ENCODE measurements at regions not wholly inside any gene's neighbourhood (a gene's known extent, or its start where the extent isn't known, plus 50 kb on each side); places are given as distances from the start of the nearest gene placed in this dataset.
A peak's percentile ranks its signal among the peaks of the same experiment; 100 is the strongest.

DNA sequence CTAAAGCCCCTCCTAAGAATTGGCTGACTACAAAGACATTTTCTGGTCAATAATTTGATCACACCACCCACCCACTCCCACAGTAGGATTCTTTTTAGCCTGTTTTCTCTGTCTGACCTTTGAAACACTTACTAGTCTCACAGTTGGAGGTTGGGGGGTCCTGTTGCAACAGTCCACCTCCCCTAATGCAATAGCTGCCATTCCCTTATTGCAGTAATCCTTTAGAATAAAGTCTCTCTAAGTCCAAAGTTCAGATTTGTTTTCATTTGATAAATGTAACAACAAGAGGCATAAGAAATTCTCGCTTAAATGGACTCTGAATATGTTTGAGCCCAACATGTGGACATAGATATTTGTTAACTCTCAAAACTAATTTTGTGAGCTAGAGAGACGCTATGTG lies 1326.8 kb upstream of the TMEFF2 start:
- Histone ChIP-seq H3K4me3 (ENCODE audit: low read depth in 1 of 2, low read length in 2 of 2) (no peak overlapping the region), H3K27ac (ENCODE audit: low read depth, low read length) (no peak overlapping the region), H3K9me3 (ENCODE audit: control insufficient read depth in 1 of 2, low read length in 2 of 2) (no peaks in the 10 kb centered on the region), H3K9ac (ENCODE audit: low read depth in 1 of 2, low read length in 2 of 2) (no peak overlapping the region), H3K27me3 (ENCODE audit: control insufficient read depth in 1 of 2, insufficient read depth in 2 of 2, low read length in 2 of 2) (no peaks in the 10 kb centered on the region), H3K4me1 (ENCODE audit: control insufficient read depth in 1 of 2, insufficient read depth in 2 of 2, low read length in 2 of 2) (peaks cover 6 to 18% of the 10 kb centered on the region in 2 donors), H3K36me3 (ENCODE audit: control insufficient read depth in 1 of 2, insufficient read depth in 2 of 2, low read length in 2 of 2) (no peaks in the 10 kb centered on the region)

GRCh38 chr2:193520709-193521458 lies 1326.2 kb upstream of the TMEFF2 start:
- H3K9ac ChIP-seq (ENCODE audit: low read depth in 1 of 2, low read length in 2 of 2), result no peak overlapping the region
- H3K27me3 ChIP-seq (ENCODE audit: control insufficient read depth in 1 of 2, insufficient read depth in 2 of 2, low read length in 2 of 2), result no peaks in the 10 kb centered on the region
- no peaks in the 10 kb centered on the region for H3K9me3 ChIP-seq (ENCODE audit: control insufficient read depth in 1 of 2, low read length in 2 of 2)
- no peak overlapping the region for H3K27ac ChIP-seq (ENCODE audit: low read depth, low read length)
- H3K4me3 ChIP-seq (ENCODE audit: low read depth in 1 of 2, low read length in 2 of 2), result no peak overlapping the region
- H3K4me1 ChIP-seq (ENCODE audit: control insufficient read depth in 1 of 2, insufficient read depth in 2 of 2, low read length in 2 of 2), result peaks cover 6 to 18% of the 10 kb centered on the region in 2 donors
- H3K36me3 ChIP-seq (ENCODE audit: control insufficient read depth in 1 of 2, insufficient read depth in 2 of 2, low read length in 2 of 2), result no peaks in the 10 kb centered on the region

GRCh38 chr2:193518041-193518817 lies 1323.5 kb upstream of the TMEFF2 start:
- Histone ChIP-seq H3K4me3 (ENCODE audit: low read depth in 1 of 2, low read length in 2 of 2) (no peak overlapping the region), H3K4me1 (ENCODE audit: control insufficient read depth in 1 of 2, insufficient read depth in 2 of 2, low read length in 2 of 2) (peaks cover 6 to 23% of the 10 kb centered on the region in 2 donors), H3K27ac (ENCODE audit: low read depth, low read length) (no peak overlapping the region)

GRCh38 chr2:193517615-193518014 lies 1322.9 kb upstream of the TMEFF2 start:
- Histone ChIP-seq H3K4me1 (ENCODE audit: control insufficient read depth in 1 of 2, insufficient read depth in 2 of 2, low read length in 2 of 2) (peaks cover 6 to 23% of the 10 kb centered on the region in 2 donors), H3K9ac (ENCODE audit: low read depth in 1 of 2, low read length in 2 of 2) (no peak overlapping the region), H3K4me3 (ENCODE audit: low read depth in 1 of 2, low read length in 2 of 2) (no peak overlapping the region), H3K36me3 (ENCODE audit: control insufficient read depth in 1 of 2, insufficient read depth in 2 of 2, low read length in 2 of 2) (no peaks in the 10 kb centered on the region), H3K27ac (ENCODE audit: low read depth, low read length) (no peak overlapping the region), H3K27me3 (ENCODE audit: control insufficient read depth in 1 of 2, insufficient read depth in 2 of 2, low read length in 2 of 2) (no peaks in the 10 kb centered on the region), H3K9me3 (ENCODE audit: control insufficient read depth in 1 of 2, low read length in 2 of 2) (no peaks in the 10 kb centered on the region)

More at GRCh38 chr2:193518041-193518817, 1323.5 kb upstream of the TMEFF2 start:
- Histone ChIP-seq H3K9ac (ENCODE audit: low read depth in 1 of 2, low read length in 2 of 2) (no peak overlapping the region), H3K9me3 (ENCODE audit: control insufficient read depth in 1 of 2, low read length in 2 of 2) (no peaks in the 10 kb centered on the region), H3K36me3 (ENCODE audit: control insufficient read depth in 1 of 2, insufficient read depth in 2 of 2, low read length in 2 of 2) (no peaks in the 10 kb centered on the region), H3K27me3 (ENCODE audit: control insufficient read depth in 1 of 2, insufficient read depth in 2 of 2, low read length in 2 of 2) (no peaks in the 10 kb centered on the region)

DNA sequence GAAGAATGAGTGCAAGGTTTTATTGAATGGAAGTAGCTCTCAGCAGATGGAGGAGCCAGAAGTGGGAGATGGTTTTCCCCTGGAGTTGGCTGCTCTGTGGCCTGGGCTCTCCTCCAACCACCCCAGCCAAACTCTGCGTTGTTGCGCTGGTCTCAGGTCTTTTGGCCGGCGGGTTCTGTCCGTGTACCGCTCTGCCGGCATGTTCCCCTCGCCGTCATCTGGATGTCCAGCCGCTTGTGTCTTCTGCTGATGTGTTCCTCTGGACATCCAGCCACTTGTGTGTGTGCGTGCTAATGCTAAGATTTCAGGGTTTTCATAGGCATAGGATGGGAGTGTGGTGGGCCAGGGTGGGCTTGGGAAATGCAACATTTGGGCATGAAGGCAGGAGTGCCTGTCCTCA lies 1311.3 kb upstream of the TMEFF2 start:
- Histone ChIP-seq H3K4me1 (ENCODE audit: control insufficient read depth in 1 of 2, insufficient read depth in 2 of 2, low read length in 2 of 2) (no peaks in the 10 kb centered on the region), H3K27me3 (ENCODE audit: control insufficient read depth in 1 of 2, insufficient read depth in 2 of 2, low read length in 2 of 2) (no peaks in the 10 kb centered on the region), H3K9ac (ENCODE audit: low read depth in 1 of 2, low read length in 2 of 2) (no peak overlapping the region), H3K9me3 (ENCODE audit: control insufficient read depth in 1 of 2, low read length in 2 of 2) (no peaks in the 10 kb centered on the region), H3K36me3 (ENCODE audit: control insufficient read depth in 1 of 2, insufficient read depth in 2 of 2, low read length in 2 of 2) (no peaks in the 10 kb centered on the region), H3K27ac (ENCODE audit: low read depth, low read length) (no peak overlapping the region), H3K4me3 (ENCODE audit: low read depth in 1 of 2, low read length in 2 of 2) (no peak overlapping the region)

- H3K36me3 ChIP-seq (ENCODE audit: control insufficient read depth in 1 of 2, insufficient read depth in 2 of 2, low read length in 2 of 2), result no peaks in the 10 kb centered on the region
- H3K4me3 ChIP-seq (ENCODE audit: low read depth in 1 of 2, low read length in 2 of 2), result no peak overlapping the region
- H3K9ac ChIP-seq (ENCODE audit: low read depth in 1 of 2, low read length in 2 of 2), result no peak overlapping the region
- no peaks in the 10 kb centered on the region for H3K27me3 ChIP-seq (ENCODE audit: control insufficient read depth in 1 of 2, insufficient read depth in 2 of 2, low read length in 2 of 2)
- H3K9me3 ChIP-seq (ENCODE audit: control insufficient read depth in 1 of 2, low read length in 2 of 2), result no peaks in the 10 kb centered on the region
- H3K4me1 ChIP-seq (ENCODE audit: control insufficient read depth in 1 of 2, insufficient read depth in 2 of 2, low read length in 2 of 2), result no peaks in the 10 kb centered on the region
- no peak overlapping the region for H3K27ac ChIP-seq (ENCODE audit: low read depth, low read length)
Measured at GRCh38 chr2:193505620-193506019, 1310.9 kb upstream of the TMEFF2 start.

- H3K4me3 ChIP-seq (ENCODE audit: low read depth in 1 of 2, low read length in 2 of 2), result no peak overlapping the region
- H3K4me1 ChIP-seq (ENCODE audit: control insufficient read depth in 1 of 2, insufficient read depth in 2 of 2, low read length in 2 of 2), result no peaks in the 10 kb centered on the region
Measured at GRCh38 chr2:193502363-193503035, 1307.8 kb upstream of the TMEFF2 start.

DNA sequence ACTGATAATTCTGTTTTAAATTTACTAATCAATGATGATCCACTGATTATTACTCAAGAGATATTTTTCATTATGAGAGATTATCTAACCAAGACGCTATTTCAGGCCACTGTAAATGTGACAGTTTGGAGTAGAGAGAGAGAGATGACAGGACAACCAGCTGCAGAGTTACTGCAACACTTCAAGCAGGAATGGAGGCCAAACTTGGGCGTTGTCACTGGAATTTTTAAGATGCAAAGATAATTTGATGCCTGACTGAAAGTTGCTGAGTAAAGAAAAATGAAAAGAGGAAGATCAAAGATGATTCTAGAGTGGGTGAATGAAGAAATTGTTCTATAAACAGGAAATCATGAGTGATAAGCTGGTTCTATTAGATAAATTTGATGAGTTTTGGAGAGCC lies 1302.1 kb upstream of the TMEFF2 start:
- Histone ChIP-seq H3K27ac (ENCODE audit: low read depth, low read length) (no peak overlapping the region), H3K4me1 (ENCODE audit: control insufficient read depth in 1 of 2, insufficient read depth in 2 of 2, low read length in 2 of 2) (no peaks in the 10 kb centered on the region), H3K9ac (ENCODE audit: low read depth in 1 of 2, low read length in 2 of 2) (no peak overlapping the region)

More at GRCh38 chr2:193502363-193503035, 1307.8 kb upstream of the TMEFF2 start:
- Histone ChIP-seq H3K27me3 (ENCODE audit: control insufficient read depth in 1 of 2, insufficient read depth in 2 of 2, low read length in 2 of 2) (no peaks in the 10 kb centered on the region), H3K36me3 (ENCODE audit: control insufficient read depth in 1 of 2, insufficient read depth in 2 of 2, low read length in 2 of 2) (no peaks in the 10 kb centered on the region), H3K27ac (ENCODE audit: low read depth, low read length) (no peak overlapping the region), H3K9me3 (ENCODE audit: control insufficient read depth in 1 of 2, low read length in 2 of 2) (no peaks in the 10 kb centered on the region), H3K9ac (ENCODE audit: low read depth in 1 of 2, low read length in 2 of 2) (no peak overlapping the region)

GRCh38 chr2:193482557-193482956 lies 1287.8 kb upstream of the TMEFF2 start:
- no peaks in the 10 kb centered on the region for H3K4me1 ChIP-seq (ENCODE audit: control insufficient read depth in 1 of 2, insufficient read depth in 2 of 2, low read length in 2 of 2)
- no peak overlapping the region for H3K9ac ChIP-seq (ENCODE audit: low read depth in 1 of 2, low read length in 2 of 2)
- H3K27me3 ChIP-seq (ENCODE audit: control insufficient read depth in 1 of 2, insufficient read depth in 2 of 2, low read length in 2 of 2), result no peaks in the 10 kb centered on the region
- H3K9me3 ChIP-seq (ENCODE audit: control insufficient read depth in 1 of 2, low read length in 2 of 2), result no peaks in the 10 kb centered on the region
- H3K36me3 ChIP-seq (ENCODE audit: control insufficient read depth in 1 of 2, insufficient read depth in 2 of 2, low read length in 2 of 2), result no peaks in the 10 kb centered on the region
- no peak overlapping the region for H3K27ac ChIP-seq (ENCODE audit: low read depth, low read length)
- peak overlapping the region in 1 of 2 donors; percentile 37 for H3K4me3 ChIP-seq (ENCODE audit: low read depth in 1 of 2, low read length in 2 of 2)

More for the DNA sequence above, 1302.1 kb upstream of the TMEFF2 start:
- no peaks in the 10 kb centered on the region for H3K27me3 ChIP-seq (ENCODE audit: control insufficient read depth in 1 of 2, insufficient read depth in 2 of 2, low read length in 2 of 2)
- H3K36me3 ChIP-seq (ENCODE audit: control insufficient read depth in 1 of 2, insufficient read depth in 2 of 2, low read length in 2 of 2), result no peaks in the 10 kb centered on the region
- no peak overlapping the region for H3K4me3 ChIP-seq (ENCODE audit: low read depth in 1 of 2, low read length in 2 of 2)
- H3K9me3 ChIP-seq (ENCODE audit: control insufficient read depth in 1 of 2, low read length in 2 of 2), result no peaks in the 10 kb centered on the region

- H3K9ac ChIP-seq (ENCODE audit: low read depth in 1 of 2, low read length in 2 of 2), result no peak overlapping the region
Measured at GRCh38 chr2:193480187-193480586, 1285.5 kb upstream of the TMEFF2 start.

More at GRCh38 chr2:193480187-193480586, 1285.5 kb upstream of the TMEFF2 start:
- no peaks in the 10 kb centered on the region for H3K36me3 ChIP-seq (ENCODE audit: control insufficient read depth in 1 of 2, insufficient read depth in 2 of 2, low read length in 2 of 2)
- H3K27me3 ChIP-seq (ENCODE audit: control insufficient read depth in 1 of 2, insufficient read depth in 2 of 2, low read length in 2 of 2), result no peaks in the 10 kb centered on the region
- no peaks in the 10 kb centered on the region for H3K9me3 ChIP-seq (ENCODE audit: control insufficient read depth in 1 of 2, low read length in 2 of 2)
- no peak overlapping the region for H3K27ac ChIP-seq (ENCODE audit: low read depth, low read length)
- H3K4me1 ChIP-seq (ENCODE audit: control insufficient read depth in 1 of 2, insufficient read depth in 2 of 2, low read length in 2 of 2), result no peaks in the 10 kb centered on the region
- H3K4me3 ChIP-seq (ENCODE audit: low read depth in 1 of 2, low read length in 2 of 2), result no peak overlapping the region

All from duodenal mucosa (tissue), 2 donors.